RKO (cell line): ENCODE measurements at regions not wholly inside any gene's neighbourhood (a gene's known extent, or its start where the extent isn't known, plus 50 kb on each side); places are given as distances from the start of the nearest gene placed in this dataset.

ENCODE experiments used
- DNase-seq: peaks from one replicate; pipeline ENCODE4 v3.0.0-alpha.2; 2016; ENCODE audit warnings: low spot score

DNA sequence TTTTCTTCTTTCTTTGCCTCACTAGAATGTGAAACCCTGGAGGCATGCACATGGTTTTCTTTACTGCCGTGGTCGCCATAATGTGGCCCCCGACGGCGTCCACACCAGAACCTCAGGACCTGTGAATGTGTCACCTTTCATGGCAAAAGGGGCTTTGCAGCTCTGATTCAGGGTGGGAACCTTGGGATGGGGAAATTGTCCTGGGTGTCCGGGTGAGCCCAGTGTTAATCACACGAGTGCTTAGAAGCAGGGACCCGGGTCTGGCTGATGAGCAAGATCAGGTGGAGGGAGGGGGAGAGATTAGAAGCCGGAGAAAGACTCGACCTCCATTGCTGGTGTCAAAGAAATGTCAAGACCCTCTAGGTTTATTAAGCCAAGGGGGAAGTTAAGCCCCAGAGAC, 74.7 kb upstream of the SHISAL1 start:
- no peak for DNase-seq

DNA sequence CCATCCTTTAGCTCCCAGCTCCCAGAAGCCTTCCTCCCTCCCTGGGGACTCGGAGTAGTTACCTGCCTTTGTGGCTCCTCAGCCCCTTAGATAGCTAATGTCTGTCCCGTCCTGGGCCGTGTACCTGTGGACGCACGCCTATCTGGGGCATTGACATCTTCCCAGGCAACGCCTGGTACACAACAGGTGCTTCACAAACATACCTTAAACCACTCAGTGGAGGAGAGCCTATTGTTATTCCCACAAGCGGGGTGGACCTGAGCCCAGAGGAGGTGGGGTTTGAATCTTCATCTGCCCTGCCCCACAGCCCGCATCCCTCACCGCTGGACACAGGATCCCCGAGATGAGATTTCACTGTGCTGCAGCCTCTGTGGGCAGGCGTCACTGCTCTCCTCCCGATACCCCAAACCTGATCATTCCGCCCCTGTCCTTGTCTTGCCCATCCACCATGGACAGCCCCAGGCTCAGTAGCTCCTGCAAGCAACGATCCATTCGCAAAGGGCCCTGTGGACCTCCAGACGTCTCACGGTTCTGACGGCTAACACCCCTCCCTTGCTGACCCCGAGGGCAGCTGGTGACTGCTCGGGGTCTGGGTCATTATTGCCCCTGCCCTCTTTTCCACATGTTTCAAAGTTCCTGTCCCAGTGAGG, 73.8 kb upstream of the SHISAL1 start:
- no peak for DNase-seq

DNA sequence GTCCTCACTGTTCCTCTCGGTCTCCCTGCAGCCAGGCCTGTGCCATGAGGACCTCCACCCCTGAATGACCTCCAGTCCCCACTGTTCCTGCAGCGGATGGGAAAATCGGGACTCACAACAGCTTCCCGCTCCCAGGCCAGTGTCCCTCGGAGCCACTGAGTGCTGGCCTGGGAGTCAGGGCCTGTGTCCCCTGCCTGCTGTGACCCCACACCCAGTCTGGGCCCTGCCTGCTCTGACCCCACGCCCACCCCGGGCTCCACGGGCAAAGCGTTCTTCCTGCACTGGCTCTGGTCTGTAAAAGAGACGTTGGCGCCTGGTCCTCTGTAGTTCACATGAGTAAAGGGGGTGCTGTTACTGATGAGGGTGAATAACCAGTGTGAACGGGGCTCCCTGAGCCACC, 73.0 kb upstream of the SHISAL1 start:
- DNase-seq = no peak

DNA sequence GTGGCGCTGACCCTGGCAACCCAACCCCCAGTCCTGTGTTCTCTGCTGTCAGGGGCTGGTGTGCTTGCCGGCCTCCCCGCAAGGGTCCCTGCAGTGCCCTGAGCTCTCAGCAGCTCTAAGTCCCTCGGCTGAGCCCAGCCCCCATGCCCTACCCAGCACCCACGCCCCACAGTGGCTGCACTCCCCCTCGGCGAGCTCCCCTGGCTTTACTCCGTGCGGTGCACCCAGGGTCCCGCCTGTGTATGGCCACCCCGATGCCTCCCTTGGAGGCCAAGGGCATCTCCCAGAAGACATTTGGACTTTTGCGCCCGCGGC, 72.5 kb upstream of the SHISAL1 start:
- no peak for DNase-seq

DNA sequence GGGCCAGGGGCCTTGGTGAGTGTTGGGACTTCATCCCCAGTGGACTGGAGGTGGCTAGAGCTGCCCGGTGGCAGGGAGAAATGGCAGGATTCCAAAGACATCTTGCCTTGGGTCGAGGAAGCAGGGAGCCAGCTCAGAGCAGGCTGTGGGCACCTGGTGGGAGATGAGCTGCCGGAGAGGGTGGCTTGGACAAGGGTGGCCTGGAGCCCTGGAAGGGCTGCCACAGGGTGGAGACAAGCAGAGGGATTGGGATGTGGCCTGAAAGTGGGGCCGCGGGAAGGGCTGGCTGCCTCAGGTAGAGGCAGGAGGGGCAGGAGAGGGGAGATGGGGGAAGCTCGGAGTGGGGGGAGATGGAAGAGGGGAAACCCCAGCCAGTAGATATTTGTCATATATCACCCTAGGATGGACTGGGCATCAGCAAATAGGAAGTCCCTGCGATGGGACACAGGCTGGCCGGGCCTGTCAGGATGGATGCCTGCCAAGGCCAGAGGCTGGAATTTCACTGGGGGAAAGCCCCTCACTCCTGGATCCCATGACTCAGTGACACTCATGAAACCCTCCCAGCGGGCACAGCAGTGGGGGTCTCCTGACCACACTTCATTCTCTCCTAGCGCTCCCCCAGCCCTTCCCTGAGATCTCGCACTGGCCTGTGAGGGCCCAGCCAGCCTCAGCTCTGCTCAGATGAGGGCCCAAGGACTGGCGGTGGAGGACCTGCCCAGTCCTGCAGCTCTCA, 72.0 kb upstream of the SHISAL1 start:
- DNase-seq = no peak

DNA sequence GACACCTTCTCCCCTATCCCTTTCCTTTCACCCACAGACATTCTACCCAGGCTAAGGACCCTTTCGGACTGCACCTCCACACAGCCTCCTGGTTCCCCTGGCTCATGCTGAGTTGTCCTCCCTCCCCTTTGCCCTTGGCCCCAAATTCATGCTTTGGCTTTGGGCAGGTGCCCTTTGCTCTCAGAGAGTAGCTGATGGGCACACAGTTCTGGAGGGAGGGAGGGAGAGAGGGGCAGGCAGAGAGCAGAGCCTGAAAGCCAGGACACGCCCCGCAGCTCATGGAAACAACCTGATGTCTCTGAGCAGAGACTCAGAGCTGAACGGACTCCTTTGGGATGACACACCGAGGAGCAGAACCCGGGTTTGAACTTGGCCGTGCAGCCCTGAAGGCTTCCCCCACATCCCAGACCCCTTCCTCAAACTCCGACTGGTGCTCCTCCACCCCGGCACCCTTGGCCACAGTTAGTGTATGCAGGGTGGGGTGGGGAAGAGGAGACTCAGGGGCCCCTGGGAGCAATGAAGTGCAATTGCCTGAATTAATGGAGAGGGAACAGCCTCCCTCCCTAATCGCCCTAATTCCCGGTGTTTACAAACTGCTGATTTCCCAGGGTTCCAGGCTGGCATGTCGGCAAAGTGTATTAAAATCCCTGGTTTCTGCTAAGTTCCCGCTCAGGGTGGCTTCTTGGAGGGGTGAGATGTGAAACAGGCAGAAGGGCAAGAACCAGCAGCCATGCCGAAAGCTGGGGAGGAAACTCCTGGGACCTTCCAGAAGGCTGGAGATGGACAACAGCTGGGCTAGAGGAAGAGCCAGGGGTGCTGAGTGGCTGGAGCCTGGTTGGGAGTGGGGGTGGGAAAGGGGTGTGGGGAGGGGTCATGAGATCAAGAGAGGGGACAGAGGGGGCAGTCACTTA, 71.2 kb upstream of the SHISAL1 start:
- no peak for DNase-seq

DNA sequence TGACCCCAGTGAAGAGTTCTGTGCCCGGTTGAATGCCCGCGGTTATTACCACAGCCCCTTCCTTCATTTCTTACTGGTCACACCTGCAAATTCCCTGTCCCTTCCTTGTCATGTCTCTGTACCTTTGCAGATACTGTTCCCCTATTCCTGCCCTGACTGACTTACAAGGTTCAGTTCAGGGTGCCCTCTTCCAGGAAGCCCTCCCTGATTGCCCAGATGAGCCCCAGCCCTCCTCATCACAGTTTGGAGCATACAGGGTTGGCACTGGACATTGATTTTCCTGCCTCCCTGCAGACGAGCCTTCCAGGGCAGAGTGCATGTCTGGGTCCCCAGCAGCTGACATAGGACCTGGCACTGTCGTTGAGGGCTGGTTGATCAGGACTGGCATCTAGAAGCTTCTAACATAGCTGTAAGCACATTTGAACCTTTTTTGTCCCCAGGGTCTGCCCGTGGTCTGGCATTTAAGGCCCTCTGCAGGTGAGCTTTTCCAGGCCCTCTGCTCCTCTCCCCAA, 70.4 kb upstream of the SHISAL1 start:
- DNase-seq = no peak

DNA sequence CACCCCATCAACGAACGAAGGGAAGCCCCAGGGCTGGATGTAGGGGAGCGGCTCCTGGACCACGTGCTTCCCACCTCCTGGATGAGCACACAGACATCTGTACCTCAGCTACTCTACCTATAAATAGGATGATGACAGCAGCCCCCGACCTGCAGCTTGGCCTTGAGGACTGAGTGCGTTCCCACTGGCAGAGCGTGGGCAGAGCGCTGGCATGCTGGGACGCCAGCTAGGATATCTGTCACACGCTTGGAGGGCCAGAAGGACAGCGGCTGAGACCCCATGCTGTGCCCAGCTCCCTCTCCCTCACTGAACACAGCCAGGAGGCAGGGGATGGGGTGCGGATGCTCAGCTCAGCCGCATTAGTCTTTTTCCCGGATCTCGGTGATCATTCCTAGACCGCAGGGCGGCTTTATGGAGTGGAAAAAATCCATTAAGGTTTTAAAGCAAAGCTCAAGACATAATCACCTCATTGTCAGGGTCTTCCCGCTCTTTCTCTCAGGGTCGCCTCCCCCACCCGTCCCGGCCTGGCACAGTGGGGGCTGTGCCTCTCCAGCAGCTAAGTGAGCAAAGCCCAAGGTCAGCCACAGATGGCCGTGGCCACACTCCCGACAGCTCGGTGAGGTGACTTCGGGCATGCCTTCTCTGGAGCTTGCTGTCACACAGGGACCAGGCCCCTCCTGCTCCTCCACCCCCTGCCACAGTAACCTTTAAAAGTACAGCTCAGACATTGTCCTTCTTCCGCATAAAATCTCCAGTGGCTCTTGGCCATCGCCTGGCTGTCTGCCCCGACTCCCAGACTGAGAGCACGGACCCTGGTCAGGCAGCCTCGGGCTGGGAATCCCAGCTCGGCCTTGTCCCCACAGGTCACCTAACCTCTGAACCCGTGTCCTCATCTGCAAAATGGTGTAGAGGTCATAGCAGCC, 69.6 kb upstream of the SHISAL1 start:
- no peak for DNase-seq

DNA sequence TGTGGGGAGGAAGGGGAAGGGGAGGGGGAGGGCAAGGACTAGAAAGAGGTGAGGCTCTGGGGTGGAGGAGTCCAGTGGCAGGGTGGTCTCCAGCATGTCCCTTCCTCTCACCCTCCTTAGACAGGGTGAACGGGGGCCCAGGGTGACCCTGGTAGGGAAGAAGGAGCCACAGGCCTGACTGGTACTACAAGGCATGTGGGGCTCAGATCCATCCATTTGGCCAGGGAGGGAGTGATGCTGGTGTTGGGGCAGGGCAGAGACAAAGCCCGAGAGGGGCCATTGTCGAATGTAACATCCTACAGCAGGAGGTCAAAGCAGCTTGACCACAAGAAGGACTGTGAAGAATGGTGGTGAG, 69.0 kb upstream of the SHISAL1 start:
- no peak for DNase-seq

DNA sequence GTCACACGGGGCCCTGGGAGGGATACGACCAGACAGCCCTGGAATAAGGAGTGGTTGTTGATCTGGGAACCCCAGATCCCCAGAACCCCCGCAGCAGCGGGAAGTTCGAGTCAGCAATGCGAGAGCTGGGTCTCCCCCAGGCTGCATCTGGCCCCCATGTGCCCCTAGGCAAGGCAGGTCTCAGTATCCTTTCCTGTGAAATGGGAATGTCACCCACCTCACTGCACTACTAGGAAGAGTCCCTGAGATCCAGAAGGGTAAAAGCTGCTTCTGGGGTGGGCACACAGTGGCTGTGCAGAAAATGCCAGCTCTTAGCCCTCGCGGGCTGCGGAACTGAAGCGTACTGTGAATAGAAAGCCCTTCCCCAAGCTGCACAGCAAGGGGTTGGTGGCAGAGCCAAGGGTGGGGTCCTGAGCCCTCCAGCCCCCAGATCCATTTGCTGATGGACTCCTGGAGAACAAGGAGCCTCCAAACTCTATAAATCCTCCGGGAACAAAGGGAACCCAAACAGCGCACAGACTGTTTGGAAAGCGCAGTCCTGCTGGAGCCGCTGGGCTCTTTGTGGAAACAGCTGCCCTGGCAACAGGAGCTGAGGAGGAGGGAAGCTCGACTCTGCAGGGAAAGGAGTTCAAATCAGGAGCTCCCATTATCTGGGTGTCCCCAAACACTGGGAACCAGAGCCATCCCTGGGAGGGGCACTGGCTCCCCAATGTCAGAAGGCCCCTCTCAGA, 68.2 kb upstream of the SHISAL1 start:
- DNase-seq = no peak

DNA sequence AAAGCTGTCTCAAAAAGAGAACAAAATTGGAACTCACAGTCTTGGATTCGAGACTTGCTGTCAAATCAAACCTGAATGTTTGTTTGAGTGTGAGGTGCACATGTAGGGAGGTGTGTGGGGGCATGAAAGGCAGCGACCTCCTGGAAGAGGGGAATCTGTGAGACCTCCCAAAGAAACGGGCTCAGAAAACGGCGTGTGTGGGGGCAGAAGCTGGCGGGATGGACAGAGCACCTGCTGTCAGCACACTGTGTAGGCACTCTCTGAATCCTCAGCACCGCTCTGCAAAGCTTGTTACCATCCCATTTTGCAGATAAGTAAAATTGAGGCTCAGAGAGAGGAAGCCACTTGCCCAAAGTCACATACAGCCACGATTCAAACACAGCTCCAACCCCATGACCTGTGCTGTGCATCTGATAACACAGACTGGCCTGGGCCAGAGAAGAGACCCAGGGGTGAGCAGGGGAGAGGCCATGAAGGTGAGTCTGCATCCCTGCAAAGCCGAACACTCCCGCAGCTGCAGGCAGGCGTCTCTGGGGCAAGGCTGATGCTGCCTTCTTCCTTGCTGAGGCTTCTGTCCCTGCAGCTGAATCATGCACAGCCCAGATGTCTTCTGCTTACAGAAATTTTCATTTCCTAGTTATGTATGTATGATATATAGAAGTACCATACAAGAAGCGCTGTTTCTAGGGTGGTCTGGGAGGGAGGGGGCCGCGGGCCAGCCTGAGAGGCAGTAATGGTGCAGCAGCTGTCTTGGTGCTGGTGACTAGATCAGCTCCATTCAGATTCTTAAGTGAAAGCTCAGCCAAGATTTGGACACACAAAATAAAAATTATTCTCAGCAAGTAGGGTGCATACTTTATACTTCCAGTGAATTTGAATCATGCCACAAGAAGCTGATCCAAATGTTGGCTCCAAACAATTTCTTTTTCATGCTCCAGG, 67.3 kb upstream of the SHISAL1 start:
- no peak for DNase-seq

DNA sequence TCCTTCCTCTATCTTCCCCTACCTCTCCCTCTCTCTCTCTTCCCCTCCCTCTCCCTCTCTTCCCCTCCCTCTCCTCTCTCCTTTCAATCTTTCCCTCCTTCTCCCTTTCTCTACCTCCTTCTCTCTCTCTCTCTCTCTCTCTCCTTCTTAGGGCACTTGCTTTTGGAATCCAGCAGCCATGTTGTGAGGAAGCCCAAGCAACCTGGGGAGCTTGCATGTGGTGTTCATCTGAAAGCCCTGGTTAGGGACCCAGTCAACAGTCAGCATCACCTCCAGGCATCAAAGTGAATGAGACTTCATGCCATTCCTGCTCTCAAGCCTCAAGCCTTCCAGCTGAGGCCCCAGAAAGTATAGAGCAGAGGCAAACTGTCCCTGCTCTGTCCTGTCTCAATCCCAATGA, 65.6 kb upstream of the SHISAL1 start:
- no peak for DNase-seq

DNA sequence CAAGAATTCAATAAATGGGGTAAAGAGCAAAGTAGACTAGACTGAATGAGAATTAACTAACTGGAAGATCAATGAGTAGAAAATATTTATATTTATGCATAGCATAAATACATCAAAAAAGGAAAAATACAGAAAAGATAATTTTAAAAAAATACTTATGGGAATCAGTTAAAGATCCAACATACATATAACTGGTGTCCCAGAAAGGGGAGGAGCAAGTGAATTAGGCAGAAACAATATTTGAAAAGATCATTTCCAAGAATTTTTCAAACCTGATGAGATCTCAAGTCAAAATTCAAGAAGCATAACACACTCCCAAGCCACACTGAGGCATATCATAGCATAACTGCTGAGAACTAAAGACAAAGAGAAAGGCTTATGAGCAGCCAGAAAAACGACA, 62.7 kb upstream of the SHISAL1 start:
- DNase-seq = no peak

DNA sequence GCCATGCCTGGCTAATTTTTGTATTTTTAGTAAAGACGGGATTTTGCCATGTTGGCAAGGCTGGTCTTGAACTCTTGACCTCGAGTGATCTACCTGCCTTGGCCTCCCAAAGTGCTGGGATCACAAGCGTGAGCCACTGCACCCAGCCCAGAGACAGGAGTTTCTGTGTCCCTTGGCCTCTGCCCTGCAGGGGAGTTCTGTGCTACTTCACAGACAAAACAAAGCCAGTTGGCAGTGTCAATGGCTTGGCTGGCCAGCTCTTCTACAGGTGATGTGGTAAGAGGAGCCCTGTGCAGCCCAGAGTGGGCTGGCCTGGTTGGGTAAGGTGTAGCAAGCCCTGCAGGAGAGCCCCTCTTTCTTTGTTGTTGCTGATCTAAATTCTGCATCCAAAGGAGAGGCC, 60.5 kb upstream of the SHISAL1 start:
- DNase-seq = no peak

DNA sequence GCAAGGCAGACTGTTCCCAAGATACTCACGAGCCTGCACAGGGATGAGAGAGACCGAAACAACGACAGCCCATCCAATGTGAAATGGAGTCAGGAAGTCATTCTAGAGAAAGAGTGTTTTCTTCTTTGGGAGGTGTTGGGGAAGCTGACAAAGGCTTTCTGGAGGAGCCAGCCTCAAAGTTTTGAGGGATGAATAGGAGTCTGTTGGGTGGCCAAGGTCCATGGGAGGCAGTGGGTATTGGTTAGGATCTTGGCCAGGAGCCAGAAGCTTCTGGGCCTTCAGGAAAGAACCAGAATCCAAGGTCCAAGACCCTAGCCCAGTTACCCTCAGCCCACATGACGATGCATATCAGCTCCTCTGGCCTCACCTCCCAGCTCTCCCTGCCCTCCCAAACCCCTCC, 59.9 kb upstream of the SHISAL1 start:
- no peak for DNase-seq

DNA sequence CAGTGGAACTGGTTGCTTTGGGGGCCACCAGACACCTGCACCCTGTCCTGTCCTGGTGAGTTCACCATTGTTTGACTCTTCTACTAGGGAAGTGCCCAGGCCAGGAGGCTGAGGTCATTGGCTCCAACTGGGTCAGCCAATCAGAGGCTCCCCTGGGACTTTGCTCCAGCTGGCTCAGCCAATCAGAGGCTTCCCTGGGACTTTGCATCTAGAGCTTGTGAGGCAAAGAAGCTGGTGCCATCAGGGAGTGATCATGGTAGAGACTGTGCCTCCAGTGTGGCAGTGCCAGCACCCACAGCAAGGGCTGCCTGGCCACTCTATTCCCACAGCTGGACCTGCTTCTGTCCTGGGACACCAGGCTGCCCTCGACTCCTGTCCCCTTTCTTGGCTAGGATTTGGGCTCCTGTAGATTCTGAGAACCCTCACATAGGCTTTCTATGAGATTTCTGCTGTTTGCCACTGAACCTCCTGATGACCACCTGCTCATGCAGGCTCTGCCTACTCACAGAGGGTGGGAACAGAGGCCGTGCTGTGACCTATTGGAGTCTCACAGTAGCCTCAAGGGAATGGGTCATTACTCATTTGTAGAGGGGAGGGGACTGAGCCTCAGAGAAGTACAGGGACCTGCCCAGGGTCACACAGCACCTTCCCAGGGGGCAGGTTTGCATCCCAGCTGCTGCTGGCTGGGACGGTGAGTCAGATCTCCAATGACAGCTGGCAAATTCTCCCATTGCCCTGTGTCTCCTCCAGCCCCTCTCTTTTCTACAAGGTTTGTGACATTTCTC, 59.2 kb upstream of the SHISAL1 start:
- no peak for DNase-seq

DNA sequence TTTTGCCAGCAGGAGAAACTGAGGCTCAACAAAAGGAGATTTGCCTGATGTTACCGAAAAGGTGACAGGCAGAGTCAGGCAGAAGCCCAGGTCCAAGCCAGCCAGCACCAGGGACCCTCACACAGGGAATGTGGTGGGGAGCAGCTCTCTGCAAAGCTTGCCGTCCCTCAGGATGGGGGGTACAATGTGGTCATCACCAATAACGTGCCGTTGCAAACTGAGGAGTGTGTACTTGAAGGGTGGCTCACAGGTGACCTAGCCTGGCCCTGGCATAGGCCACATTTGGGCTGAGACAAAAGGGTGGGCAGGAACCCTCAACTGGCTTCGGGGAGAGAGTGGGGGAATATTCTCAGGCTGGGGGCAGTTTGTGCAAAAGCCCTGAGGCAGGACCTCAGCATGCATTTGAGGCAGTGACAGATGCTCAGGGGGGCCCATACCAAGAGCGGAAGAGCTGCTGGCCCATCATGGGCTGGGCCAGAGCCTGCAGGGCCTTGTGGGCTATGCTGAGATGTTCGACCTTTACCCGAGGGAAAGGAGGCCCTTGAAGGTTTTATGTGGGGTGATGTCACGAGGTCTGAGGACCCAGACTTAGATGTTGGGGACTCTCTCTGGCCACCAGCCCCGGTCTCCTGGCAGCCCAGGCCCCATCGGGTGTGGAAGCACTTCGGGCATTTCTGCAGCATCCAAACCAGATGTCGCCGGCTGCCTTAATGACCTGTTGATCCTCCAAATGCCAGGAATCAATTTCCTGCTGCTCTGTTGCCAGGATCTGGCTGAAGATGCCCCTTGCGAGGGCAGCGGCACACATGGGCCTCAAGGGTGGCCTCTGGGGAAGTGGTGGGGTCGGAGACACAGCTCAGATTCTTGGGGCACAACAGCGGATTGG, 57.4 kb upstream of the SHISAL1 start:
- DNase-seq = no peak

DNA sequence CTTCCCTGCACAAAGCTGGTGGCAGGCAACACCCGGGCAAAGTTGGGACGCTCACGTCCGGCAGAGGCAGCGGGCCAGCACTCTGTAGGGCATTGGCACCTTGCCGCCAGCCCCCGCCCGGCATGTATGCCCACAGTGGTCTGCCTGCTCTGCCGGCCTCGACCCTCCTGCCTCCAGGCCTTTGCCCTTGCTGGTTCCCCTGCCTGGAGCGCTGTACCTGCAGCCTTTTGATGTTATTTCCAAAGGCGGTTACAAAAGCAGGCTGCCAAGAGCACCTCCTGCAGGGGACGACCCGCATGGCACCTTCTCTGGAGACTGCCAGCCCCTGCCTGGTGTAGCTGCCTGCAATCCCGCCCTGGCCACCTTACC, 56.5 kb upstream of the SHISAL1 start:
- no peak for DNase-seq
